ENCODE measurements at regions not wholly inside any gene's neighbourhood (a gene's known extent, or its start where the extent isn't known, plus 50 kb on each side); places are given as distances from the start of the nearest gene placed in this dataset.

GRCh38 chr5:124264499-124264898 is 481.9 kb downstream of the ZNF608 start:
- no peak for DNase-seq (ENCODE audit: low read depth in 2 of 2)

DNA sequence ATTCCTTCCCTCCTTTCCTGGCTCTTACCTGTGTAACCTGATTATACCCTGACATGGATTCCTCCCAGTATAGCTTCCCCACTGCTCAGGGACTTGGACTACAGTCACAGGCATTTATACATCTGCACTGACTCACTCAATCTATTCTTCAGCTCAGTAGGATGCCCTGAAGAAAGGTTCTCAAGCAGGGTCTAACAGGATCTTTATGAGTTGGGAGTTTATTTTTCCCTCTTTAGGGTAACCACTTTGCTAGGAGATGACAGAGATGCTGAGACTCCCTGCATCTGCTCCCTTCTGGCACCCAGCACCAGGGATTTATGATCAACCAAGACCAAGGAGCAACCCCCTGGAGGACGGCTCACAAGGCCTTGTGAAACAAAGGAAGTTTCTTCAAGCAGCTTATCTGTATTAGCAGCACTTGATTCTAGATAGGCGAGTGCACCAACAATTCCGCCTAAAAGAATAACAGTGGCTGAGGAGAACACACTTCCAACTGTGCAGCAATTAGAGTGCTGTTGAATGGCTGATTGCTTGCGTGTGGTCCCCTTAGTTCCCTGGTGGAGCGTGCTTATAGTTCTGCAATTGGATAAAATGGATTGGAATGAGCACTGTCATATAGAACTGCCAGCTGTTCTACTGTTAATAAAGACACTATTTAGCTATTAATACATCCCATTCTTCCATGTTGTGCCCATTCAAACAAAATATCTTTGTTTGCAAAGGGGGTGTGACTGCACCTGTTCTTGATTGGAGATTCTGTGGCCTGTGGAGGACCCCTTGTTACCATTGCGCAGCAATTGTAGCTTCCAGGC is 482.6 kb downstream of the ZNF608 start:
- no peak for DNase-seq (ENCODE audit: low read depth in 2 of 2)

DNA sequence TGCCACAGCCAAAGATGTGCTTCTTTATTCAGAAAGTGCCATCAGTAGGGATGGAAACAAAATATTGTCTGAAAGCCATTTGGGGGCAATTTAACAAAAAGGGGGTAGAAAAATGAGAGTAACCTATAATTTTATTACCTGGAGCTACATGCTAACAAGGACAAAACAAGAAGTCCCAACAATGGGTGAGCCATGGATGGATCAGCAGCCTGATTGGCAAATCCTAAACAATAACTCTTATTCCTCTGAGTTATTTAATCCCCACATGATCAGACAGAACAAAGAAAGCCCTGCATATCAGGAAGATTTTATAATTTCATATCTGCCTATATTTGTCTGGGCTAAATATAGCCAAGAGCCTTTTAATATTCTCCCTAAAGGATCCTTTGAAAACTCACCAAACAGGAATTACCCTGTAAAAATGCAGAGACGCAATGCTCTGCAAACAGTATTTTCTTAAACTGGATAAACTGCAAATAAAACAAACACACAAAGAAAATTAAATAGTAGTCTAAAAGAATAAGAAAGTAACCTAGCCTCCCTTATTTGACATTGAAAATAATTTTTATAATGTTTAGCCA is 483.4 kb downstream of the ZNF608 start:
- DNase-seq (ENCODE audit: low read depth in 2 of 2): no peak

DNA sequence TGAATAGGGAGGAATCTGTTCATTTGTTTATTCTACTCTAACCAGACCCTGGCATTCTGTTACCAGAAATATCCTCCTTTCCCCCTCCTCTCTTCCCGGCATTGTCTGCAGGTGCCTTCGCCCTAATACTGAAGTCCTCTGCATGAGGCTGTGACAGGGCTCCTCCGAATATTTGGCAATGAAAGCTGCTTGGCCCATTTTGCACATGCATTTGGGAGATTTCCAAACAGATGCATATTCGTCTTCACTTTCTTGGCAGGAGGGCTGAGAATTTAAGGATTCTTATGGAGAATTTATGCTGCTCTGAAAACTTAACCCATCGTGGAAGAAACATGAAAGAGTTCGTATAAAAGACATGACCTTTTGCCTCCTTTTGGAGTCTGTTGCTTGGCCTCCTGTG is 484.0 kb downstream of the ZNF608 start:
- no peak for DNase-seq (ENCODE audit: low read depth in 2 of 2)

GRCh38 chr5:124261848-124262247 is 484.6 kb downstream of the ZNF608 start:
- DNase-seq (ENCODE audit: low read depth in 2 of 2): no peak

GRCh38 chr5:124260921-124261515 is 485.4 kb downstream of the ZNF608 start:
- no peak for DNase-seq (ENCODE audit: low read depth in 2 of 2)

DNA sequence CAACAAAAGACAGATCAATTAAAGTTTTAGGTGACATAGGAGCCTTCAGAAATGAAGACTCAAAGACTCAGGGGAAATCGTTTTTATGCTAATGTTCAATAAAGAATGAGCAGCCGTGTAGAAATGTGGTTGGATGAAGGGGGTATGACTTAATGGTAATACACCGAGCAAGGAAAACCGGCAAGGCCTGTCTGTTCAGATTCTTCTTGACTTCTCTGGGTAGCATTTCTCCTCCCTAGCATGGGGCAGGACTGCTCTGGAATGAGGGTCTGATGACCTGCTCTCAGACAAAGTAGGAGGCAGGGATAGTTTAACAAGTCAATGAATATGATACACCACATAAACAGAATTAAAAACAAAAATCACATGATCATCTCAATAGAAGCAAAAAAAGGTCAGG is 487.4 kb downstream of the ZNF608 start:
- no peak for DNase-seq (ENCODE audit: low read depth in 2 of 2)

DNA sequence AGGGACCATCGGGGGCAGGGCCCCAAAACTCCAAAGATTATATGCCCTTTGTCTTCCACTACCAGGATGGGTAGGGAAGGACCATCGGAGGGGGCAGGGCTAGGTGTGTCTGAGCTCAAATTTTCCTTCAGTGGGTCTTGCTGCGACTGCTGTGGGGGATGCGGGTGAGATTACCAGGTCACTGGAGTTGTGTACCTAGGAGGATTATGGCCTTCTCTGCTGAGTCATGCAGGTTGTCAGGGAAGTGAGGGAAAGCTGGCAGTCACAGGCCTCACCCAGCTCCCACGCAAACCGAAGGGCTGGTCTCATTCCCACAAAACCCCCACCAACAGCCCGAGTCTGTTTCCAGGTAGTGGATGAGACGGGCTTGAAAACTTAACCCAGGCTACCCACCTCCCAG is 489.4 kb downstream of the ZNF608 start:
- DNase-seq (ENCODE audit: low read depth in 2 of 2): no peak

- no peak for DNase-seq (ENCODE audit: low read depth in 2 of 2)
These were observed 493.1 kb downstream of the ZNF608 start for GRCh38 chr5:124253203-124253810.

- DNase-seq (ENCODE audit: low read depth in 2 of 2): no peak
These were observed 493.7 kb downstream of the ZNF608 start for GRCh38 chr5:124252747-124253146.

DNA sequence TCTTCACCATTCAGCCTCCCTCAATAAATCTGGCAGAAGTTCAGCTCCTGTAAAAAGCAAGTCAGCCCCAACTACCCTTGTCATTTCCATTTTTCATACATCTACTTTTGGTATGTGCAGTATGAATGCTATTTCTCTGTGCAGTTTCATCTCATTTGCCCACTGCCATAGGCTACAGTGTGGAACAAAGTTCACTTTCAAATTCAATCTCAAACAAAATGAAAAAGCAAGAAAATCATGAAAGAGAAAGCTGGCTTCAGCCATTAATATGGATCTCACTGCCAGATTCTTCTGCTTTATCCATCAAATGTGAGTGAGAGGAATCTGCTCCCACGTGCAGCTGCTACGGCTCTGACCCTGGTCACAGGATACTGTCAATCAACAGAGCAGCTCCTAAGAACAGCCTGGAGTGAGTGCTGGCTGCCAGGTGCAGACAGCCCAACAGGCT is 494.2 kb downstream of the ZNF608 start:
- no peak for DNase-seq (ENCODE audit: low read depth in 2 of 2)

- no peak for DNase-seq (ENCODE audit: low read depth in 2 of 2)
These were observed 501.2 kb downstream of the ZNF608 start for GRCh38 chr5:124245276-124245675.

DNA sequence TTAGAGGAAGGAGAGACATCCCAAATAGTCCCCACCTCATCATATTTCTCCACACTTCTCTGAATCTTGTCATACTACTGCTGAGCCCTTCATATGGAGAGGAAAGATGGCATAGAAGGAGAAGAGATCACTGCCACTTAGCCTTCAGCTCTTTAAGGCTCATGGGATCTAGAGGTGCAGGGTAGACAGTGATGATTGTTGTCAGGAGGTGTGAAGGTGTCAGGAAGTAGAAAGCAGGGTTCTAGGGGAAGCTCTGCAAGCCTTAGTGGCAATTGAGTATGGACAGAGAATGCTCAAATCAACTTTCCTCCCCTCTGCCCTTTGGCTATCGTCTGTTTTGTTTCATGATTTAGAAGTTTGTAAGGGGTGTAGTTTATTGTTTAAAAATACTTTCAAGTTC is 505.7 kb downstream of the ZNF608 start:
- no peak for DNase-seq (ENCODE audit: low read depth in 2 of 2)

DNA sequence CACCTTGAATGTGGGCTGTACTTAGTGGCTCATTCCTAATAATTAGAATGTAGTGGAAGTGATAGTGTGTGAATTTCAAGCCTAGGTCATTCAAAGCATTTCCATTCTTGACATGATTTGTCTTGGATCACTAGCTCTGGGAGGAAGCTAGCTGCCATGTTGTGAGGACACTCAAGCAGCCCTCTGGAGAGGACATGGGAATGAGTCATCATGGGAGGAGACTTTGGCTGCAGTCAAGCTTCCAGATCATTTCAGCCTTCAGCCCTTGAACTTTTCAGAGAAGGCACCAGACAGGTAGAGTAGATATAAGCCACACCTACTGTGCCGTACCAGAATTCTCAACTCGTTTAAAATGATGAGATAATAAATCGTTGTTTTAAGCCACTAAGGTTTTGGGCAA is 506.9 kb downstream of the ZNF608 start:
- no peak for DNase-seq (ENCODE audit: low read depth in 2 of 2)

DNA sequence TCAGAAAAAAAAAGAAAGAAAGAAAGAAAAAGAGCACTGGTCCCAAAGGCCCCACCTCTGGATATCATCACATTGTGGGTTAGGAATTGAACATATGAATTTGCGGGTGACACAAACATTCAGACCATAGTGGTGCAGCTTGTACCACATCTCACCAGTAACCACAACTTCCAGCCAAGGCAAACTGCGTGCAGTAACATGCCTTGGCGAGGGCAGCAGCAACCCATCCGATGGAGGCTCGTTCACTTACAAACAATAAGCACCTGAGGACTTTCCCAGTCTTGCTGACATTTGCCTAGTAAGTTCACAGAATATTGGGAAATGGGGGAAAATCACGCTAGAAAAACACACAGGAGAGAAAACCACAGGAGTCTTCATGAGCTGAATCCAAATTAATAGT is 508.1 kb downstream of the ZNF608 start:
- no peak for DNase-seq (ENCODE audit: low read depth in 2 of 2)

DNA sequence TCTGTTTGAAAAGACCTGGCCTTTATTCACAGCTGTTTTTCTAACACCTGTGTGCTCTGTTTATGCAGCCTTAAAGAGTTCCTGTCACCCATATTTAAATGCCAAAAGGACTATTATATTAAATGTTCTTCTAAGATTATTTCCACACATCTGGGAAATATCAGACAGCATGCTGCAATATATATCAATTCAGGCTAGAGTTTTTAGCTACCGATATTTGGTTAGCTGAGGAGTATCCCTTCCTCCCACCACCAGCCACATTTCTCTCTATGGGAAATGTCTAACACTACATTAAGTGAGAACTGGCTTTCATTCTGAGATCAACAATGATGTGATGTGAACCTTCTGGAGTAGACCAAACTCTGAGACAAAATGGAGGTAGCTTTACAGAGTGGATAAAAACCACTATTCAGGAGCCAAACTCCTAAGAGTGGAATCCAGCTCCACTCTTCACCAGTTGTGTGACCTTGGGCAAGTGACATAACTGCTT is 509.2 kb downstream of the ZNF608 start:
- DNase-seq (ENCODE audit: low read depth in 2 of 2): no peak

DNA sequence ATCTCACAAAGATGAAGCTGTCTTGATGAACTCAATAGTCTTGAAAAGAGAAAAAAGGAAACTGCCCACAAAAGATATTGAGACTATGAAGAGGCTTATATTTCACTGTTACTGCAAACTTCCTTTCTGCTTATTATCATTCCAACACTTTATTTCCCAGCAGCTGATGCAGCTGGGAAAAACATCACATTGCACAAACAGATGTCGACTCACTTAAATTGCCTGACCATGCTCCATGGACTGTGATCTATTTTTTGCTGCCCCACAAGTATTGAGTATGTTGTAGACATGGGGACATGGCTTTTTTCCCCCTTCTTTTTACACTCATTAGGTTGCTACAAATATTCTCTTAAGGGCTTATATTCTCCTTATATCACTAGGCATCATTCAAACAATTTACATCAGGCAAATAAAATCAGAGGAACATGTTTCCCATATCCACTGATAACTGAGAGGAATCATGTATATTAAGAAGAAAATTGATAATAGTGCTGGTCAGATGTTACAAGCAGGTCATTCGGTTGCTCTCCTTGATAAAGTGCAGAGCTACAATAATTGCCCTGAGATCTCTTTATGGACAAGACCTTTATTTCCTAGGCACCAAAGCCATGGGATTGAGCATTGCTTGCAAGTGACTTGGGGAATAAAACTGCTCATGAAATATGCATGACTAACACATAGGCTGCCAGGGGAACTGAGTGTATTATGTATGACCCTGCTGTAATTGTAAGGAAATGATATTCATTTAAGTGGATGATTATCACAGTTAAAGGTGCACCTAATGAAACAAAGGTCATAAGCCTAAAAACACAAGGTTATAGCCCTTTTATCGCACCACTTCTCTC is 509.9 kb downstream of the ZNF608 start:
- no peak for DNase-seq (ENCODE audit: low read depth in 2 of 2)

GRCh38 chr5:124235576-124235975 is 510.9 kb downstream of the ZNF608 start:
- no peak for DNase-seq (ENCODE audit: low read depth in 2 of 2)

GRCh38 chr5:124234770-124235562 is 511.5 kb downstream of the ZNF608 start:
- DNase-seq (ENCODE audit: low read depth in 2 of 2): no peak

- no peak for DNase-seq (ENCODE audit: low read depth in 2 of 2)
These were observed 512.2 kb downstream of the ZNF608 start for GRCh38 chr5:124234022-124234769.

Data from stimulated activated CD8-positive, alpha-beta memory T cell treated with anti-CD3 and anti-CD28 coated beads, Interleukin-2, amount 100 ng/mL, for 48 hours (primary cell).